Neural progenitor cell (in vitro differentiated cells): ENCODE measurements at regions not wholly inside any gene's neighbourhood (a gene's known extent, or its start where the extent isn't known, plus 50 kb on each side); places are given as distances from the start of the nearest gene placed in this dataset.
"Not testable (repeated sequence)": the region's sequence is repeated elsewhere in the genome, so short reads cannot be mapped to it uniquely, and the experiment has no call there.

Experiments
- DNase-seq: peaks from one replicate; pipeline ENCODE4 v3.0.0-alpha.2; 2016; ENCODE audit warnings: low spot score
- H2AFZ ChIP-seq: fragments of 200-600 bp; sonication (generic); replicated peaks from 2 replicates; pipeline ENCODE4 v1.6.1; 2016; ENCODE audit warnings: antibody characterized with exemption
- H3F3A ChIP-seq: fragments of 200-600 bp; sonication (generic); 2 replicates; pipeline ENCODE4 v1.6.1; 2016; ENCODE audit warnings: antibody characterized with exemption, low read depth
- H3K27ac ChIP-seq: fragments of 200-600 bp; sonication (generic); 2 replicates; pipeline ENCODE4 v1.5.1; 2016; ENCODE audit warnings: mild to moderate bottlenecking
- H3K27me3 ChIP-seq: fragments of 200-600 bp; sonication (generic); 2 replicates; pipeline ENCODE4 v1.6.1; 2016; ENCODE audit warnings: mild to moderate bottlenecking, moderate library complexity
- H3K36me3 ChIP-seq: fragments of 200-600 bp; sonication (generic); 2 replicates; pipeline ENCODE4 v1.5.1; 2016
- H3K4me1 ChIP-seq: fragments of 200-600 bp; sonication (generic); 2 replicates; pipeline ENCODE4 v1.6.1; 2016; ENCODE audit warnings: mixed run types
- H3K4me2 ChIP-seq: fragments of 200-600 bp; sonication (generic); 2 replicates; pipeline ENCODE4 v1.6.1; 2016
- H3K4me3 ChIP-seq: fragments of 200-600 bp; sonication (generic); 2 replicates; pipeline ENCODE4 v1.5.1; 2016
- H3K79me2 ChIP-seq: fragments of 200-600 bp; sonication (generic); 2 replicates; pipeline ENCODE4 v1.6.1; 2016; ENCODE audit warnings: low read depth
- H3K9ac ChIP-seq: fragments of 200-600 bp; sonication (generic); 2 replicates; pipeline ENCODE4 v1.6.1; 2016
- H3K9me3 ChIP-seq: fragments of 200-600 bp; sonication (generic); 2 replicates; pipeline ENCODE4 v1.5.1; 2016; ENCODE audit warnings: low read depth
- H4K20me1 ChIP-seq: fragments of 200-600 bp; sonication (generic); 2 replicates; pipeline ENCODE4 v1.6.1; 2016; ENCODE audit warnings: low read depth
- H3K27ac Mint-ChIP-seq: 3 replicates; pipeline ENCODE4 v1.8.0; 2021; ENCODE audit warnings: mixed read lengths
- H3K27me3 Mint-ChIP-seq: 2 replicates; pipeline ENCODE4 v1.8.0; 2022; ENCODE audit warnings: low read depth, mild to moderate bottlenecking, inconsistent platforms, moderate library complexity, mixed read lengths; ENCODE audit not compliant: insufficient read depth
- H3K36me3 Mint-ChIP-seq: 3 replicates; pipeline ENCODE4 v1.8.0; 2021; ENCODE audit warnings: mixed read lengths
- H3K4me1 Mint-ChIP-seq: 3 replicates; pipeline ENCODE4 v1.8.0; 2021; ENCODE audit warnings: mixed read lengths
- H3K4me3 Mint-ChIP-seq: 3 replicates; pipeline ENCODE4 v1.8.0; 2021; ENCODE audit warnings: mild to moderate bottlenecking, moderate library complexity, mixed read lengths
- H3K9me3 Mint-ChIP-seq: 3 replicates; pipeline ENCODE4 v1.8.0; 2020; ENCODE audit warnings: mixed read lengths
- CTCF ChIP-seq: fragments of 200-600 bp; sonication (generic); IDR thresholded peaks from 2 replicates; pipeline ENCODE4 v1.5.1; 2017; ENCODE audit warnings: antibody characterized with exemption, mild to moderate bottlenecking
- EZH2 ChIP-seq: fragments of 200-600 bp; sonication (generic); IDR thresholded peaks from 2 replicates; pipeline ENCODE4 v1.6.1; 2017; ENCODE audit warnings: antibody characterized with exemption, mild to moderate bottlenecking, moderate library complexity
- EZH2phosphoT487 ChIP-seq: fragments of 200-600 bp; sonication (generic); IDR thresholded peaks from 2 replicates; pipeline ENCODE4 v1.6.1; 2017; ENCODE audit warnings: antibody characterized with exemption

GRCh38 chr7:131039355-131039762 lies 288.3 kb upstream of the MKLN1 start:
- Mint-ChIP-seq H3K4me1 (peaks cover 13% of the 10 kb centered on the region), H3K27me3 (peaks cover 4% of the 10 kb centered on the region), H3K9me3 (no peaks in the 10 kb centered on the region), H3K36me3 (no peaks in the 10 kb centered on the region), H3K4me3 (no peak overlapping the region), H3K27ac (no peak overlapping the region)
- Histone ChIP-seq H2AFZ (no peak overlapping the region), H3K79me2 (no peaks in the 10 kb centered on the region), H3K27me3 (no peaks in the 10 kb centered on the region), H3K27ac (no peak overlapping the region), H4K20me1 (no peaks in the 10 kb centered on the region), H3K4me1 (peaks cover 3% of the 10 kb centered on the region), H3K9me3 (no peaks in the 10 kb centered on the region), H3K36me3 (no peaks in the 10 kb centered on the region), H3K9ac (no peak overlapping the region), H3F3A (no peaks in the 10 kb centered on the region), H3K4me3 (no peak overlapping the region), H3K4me2 (no peak overlapping the region)
- no peak for DNase-seq
- TF ChIP-seq EZH2: no peak
- no peak for TF ChIP-seq EZH2phosphoT487
- no peak for TF ChIP-seq CTCF

- peaks cover 13% of the 10 kb centered on the region for H3K4me1 Mint-ChIP-seq
- H3K9ac ChIP-seq: no peak overlapping the region
- H3K4me3 ChIP-seq: no peak overlapping the region
- no peak overlapping the region for H3K4me2 ChIP-seq
- H3K9me3 ChIP-seq: no peaks in the 10 kb centered on the region
- no peak overlapping the region for H2AFZ ChIP-seq
- no peak for TF ChIP-seq CTCF
- no peak for TF ChIP-seq EZH2phosphoT487
- TF ChIP-seq EZH2: no peak
- no peaks in the 10 kb centered on the region for H3K79me2 ChIP-seq
- H4K20me1 ChIP-seq: no peaks in the 10 kb centered on the region
- DNase-seq: no peak
- H3K27ac ChIP-seq: no peak overlapping the region
- no peaks in the 10 kb centered on the region for H3K36me3 Mint-ChIP-seq
- H3K27ac Mint-ChIP-seq: no peak overlapping the region
- no peaks in the 10 kb centered on the region for H3F3A ChIP-seq
- peaks cover 4% of the 10 kb centered on the region for H3K27me3 Mint-ChIP-seq
- H3K4me3 Mint-ChIP-seq: no peak overlapping the region
- no peaks in the 10 kb centered on the region for H3K9me3 Mint-ChIP-seq
- H3K4me1 ChIP-seq: peaks cover 3% of the 10 kb centered on the region
- no peaks in the 10 kb centered on the region for H3K27me3 ChIP-seq
- H3K36me3 ChIP-seq: no peaks in the 10 kb centered on the region
Measured at GRCh38 chr7:131039836-131040235, 287.8 kb upstream of the MKLN1 start.

- H3K27me3 ChIP-seq: no peaks in the 10 kb centered on the region
- DNase-seq: peak; percentile 80
- Mint-ChIP-seq H3K9me3 (peaks cover 3% of the 10 kb centered on the region), H3K27me3 (peaks cover 4% of the 10 kb centered on the region), H3K27ac (no peak overlapping the region), H3K36me3 (no peaks in the 10 kb centered on the region), H3K4me1 (peaks cover 13% of the 10 kb centered on the region), H3K4me3 (no peak overlapping the region)
- no peaks in the 10 kb centered on the region for H3F3A ChIP-seq
- peaks cover 3% of the 10 kb centered on the region for H3K4me1 ChIP-seq
- no peaks in the 10 kb centered on the region for H3K36me3 ChIP-seq
- no peak overlapping the region for H3K9ac ChIP-seq
- H3K4me2 ChIP-seq: no peak overlapping the region
- H3K4me3 ChIP-seq: no peak overlapping the region
- H4K20me1 ChIP-seq: no peaks in the 10 kb centered on the region
- no peaks in the 10 kb centered on the region for H3K79me2 ChIP-seq
- no peak overlapping the region for H3K27ac ChIP-seq
- H3K9me3 ChIP-seq: no peaks in the 10 kb centered on the region
- TF ChIP-seq CTCF: peak; percentile 95
- no peak for TF ChIP-seq EZH2phosphoT487
- H2AFZ ChIP-seq: no peak overlapping the region
Measured at GRCh38 chr7:131040467-131040932, 287.2 kb upstream of the MKLN1 start.

GRCh38 chr7:131041012-131041695 lies 286.5 kb upstream of the MKLN1 start:
- H3K36me3 ChIP-seq, H3K4me2 ChIP-seq, H3K79me2 ChIP-seq, H4K20me1 ChIP-seq, H3K9ac ChIP-seq, H3K4me1 ChIP-seq, DNase-seq, H3K36me3 Mint-ChIP-seq, H3F3A ChIP-seq, H3K4me3 Mint-ChIP-seq, H3K4me3 ChIP-seq, H3K27ac ChIP-seq, H3K9me3 Mint-ChIP-seq, H2AFZ ChIP-seq, H3K27me3 ChIP-seq, H3K27me3 Mint-ChIP-seq, H3K9me3 ChIP-seq, H3K27ac Mint-ChIP-seq: not testable (repeated sequence)
- peaks cover 13% of the 10 kb centered on the region for H3K4me1 Mint-ChIP-seq
